ENCODE measurements at regions not wholly inside any gene's neighbourhood (a gene's known extent, or its start where the extent isn't known, plus 50 kb on each side); places are given as distances from the start of the nearest gene placed in this dataset.

DNA sequence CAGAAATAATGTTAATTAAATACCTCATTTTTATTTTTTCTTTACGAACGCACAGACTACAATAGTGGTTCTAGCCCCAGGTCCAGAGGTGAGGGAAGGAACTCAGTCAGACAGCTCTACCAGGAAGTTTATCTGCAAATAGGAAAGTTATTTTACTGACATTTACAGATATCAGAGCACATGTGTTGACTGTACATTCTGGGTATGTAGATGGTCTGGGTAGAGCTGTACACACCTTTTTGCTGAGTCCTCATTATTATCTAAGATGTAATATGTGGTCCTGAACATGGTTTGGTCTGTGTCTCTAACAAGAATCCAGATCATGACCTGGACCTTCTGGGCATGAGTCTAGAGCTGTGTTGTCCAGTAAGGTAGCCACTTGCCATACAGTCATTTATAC is 74.6 kb upstream of the KIF5B start:
- peak overlapping the region in 3 of 10 donors; percentile 12 to 79 (median 57) for H3K27ac Mint-ChIP-seq
- DNase-seq (no peak), ATAC-seq (no peak)
- no peak overlapping the region for H3K4me3 Mint-ChIP-seq
- H3K36me3 Mint-ChIP-seq: no peaks in the 10 kb centered on the region
- peaks cover 4 to 12% (median 11%) of the 10 kb centered on the region in 4 donors for H3K4me1 Mint-ChIP-seq
- no peaks in the 10 kb centered on the region for H3K27me3 Mint-ChIP-seq
- peaks cover 0 to 2% (median 0%) of the 10 kb centered on the region in 9 donors for H3K9me3 Mint-ChIP-seq
- POLR2A ChIA-PET: interaction anchor here (0.8 kb wide), 1 partner anchor 1346 kb away, joined by 5 read pairs; no protein-coding TSS in a partner anchor

DNA sequence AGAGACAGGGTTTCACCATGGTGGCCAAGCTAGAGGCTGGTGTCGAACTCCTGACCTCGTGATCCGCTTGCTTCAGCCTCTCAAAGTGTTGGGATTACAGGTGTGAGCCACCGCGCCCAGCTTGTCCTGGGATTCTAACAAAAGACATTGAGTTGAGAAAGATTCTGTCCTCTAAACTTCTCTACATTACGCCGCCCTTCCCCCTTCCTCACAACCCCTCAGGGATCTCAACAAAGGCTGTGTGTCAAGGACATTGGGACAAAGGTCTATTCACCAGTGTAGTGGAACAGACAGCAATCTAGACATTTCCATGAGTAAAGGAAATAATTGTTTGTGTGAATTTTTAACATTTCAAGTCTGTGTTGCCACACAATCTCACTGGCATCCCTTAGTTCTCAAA is 68.8 kb upstream of the KIF5B start:
- POLR2A ChIA-PET: no interaction called here
- no peak overlapping the region for H3K4me3 Mint-ChIP-seq
- ATAC-seq: no peak

DNA sequence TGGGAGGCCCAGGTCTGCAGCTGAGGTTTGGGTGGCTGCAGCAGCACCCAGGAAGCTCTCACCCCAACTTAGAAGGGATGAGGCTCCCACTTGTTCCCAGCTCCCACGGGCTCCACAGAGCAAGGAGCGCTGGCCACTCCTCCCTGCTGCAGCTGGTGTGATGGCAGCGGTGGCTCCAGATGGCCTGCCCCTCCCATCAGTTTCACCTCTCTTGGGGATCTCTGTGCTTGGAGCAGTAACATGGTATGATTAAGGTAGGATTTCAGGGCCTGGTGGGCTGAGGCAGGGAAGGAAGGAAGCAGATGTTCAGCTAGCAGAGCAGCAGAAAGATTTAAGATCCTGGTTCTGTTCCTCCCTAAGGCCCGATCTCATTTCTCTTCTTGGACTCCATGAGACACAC is 66.8 kb upstream of the KIF5B start:
- ATAC-seq: no peak
- no peak overlapping the region for H3K4me3 Mint-ChIP-seq
- DNase-seq: no peak
- H3K36me3 Mint-ChIP-seq: peaks cover 0 to 6% (median 3%) of the 10 kb centered on the region in 3 donors
- POLR2A ChIA-PET: no interaction called here
- no peaks in the 10 kb centered on the region for H3K4me1 Mint-ChIP-seq
- H3K9me3 Mint-ChIP-seq: peaks cover 0 to 15% (median 4%) of the 10 kb centered on the region in 9 donors
- H3K27me3 Mint-ChIP-seq: peaks cover 0 to 3% (median 0%) of the 10 kb centered on the region in 5 donors
- no peak overlapping the region for H3K27ac Mint-ChIP-seq

More for the DNA sequence above, 68.8 kb upstream of the KIF5B start:
- Mint-ChIP-seq H3K9me3 (peaks cover 0 to 15% (median 4%) of the 10 kb centered on the region in 9 donors), H3K36me3 (peaks cover 0 to 6% (median 0%) of the 10 kb centered on the region in 3 donors), H3K27ac (no peak overlapping the region), H3K4me1 (no peaks in the 10 kb centered on the region), H3K27me3 (no peaks in the 10 kb centered on the region)
- no peak for DNase-seq

DNA sequence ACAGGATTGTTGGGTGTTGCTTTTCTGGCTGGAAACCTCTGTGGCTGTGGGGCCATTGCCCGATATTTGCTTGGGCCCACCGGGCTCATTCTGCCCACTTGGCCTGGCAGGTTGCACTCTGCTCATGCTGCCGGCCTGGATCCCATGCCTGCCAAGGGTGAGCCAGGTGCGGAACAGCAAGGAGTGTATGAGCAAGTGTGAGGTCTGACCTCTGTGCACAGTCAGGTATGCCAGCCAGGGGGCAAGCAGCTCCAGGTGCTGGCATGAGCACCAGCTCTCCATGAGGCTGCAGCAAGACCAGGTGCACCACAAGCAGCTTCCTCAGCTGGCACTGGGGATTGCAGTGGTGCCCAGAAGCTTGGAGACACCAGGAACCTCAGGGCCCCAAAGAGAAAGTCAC is 65.4 kb upstream of the KIF5B start:
- Mint-ChIP-seq H3K27ac (no peak overlapping the region), H3K27me3 (peaks cover 0 to 6% (median 1%) of the 10 kb centered on the region in 5 donors), H3K36me3 (peaks cover 0 to 6% (median 3%) of the 10 kb centered on the region in 3 donors), H3K9me3 (peaks cover 0 to 15% (median 4%) of the 10 kb centered on the region in 9 donors), H3K4me1 (no peaks in the 10 kb centered on the region), H3K4me3 (no peak overlapping the region)
- no peak for ATAC-seq
- POLR2A ChIA-PET: no interaction called here
- DNase-seq: no peak

DNA sequence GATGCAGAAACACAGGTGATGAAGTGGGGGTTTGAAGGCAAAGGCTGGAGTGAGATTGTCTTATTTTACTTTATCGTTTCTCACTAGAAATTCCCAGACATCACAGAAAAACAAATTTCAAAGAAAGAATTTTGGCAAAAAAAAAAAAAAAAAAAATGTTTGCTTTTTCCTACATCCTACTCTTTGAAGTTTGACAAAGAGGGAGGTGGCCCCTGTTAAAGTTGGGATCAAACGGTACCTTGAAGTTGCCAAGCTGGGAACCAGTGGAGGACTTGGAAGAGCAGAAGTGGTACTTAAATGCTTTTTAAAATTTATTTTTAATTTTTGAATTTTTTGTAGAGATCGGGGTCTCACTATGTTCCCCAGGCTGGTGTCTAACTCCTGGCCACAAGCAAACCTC is 63.9 kb upstream of the KIF5B start:
- peaks cover 6 to 17% (median 9%) of the 10 kb centered on the region in 5 donors for H3K27me3 Mint-ChIP-seq
- no peak for DNase-seq
- no peak overlapping the region for H3K4me3 Mint-ChIP-seq
- H3K36me3 Mint-ChIP-seq: peaks cover 0 to 6% (median 6%) of the 10 kb centered on the region in 3 donors
- H3K4me1 Mint-ChIP-seq: no peaks in the 10 kb centered on the region
- peaks cover 0 to 15% (median 4%) of the 10 kb centered on the region in 9 donors for H3K9me3 Mint-ChIP-seq
- H3K27ac Mint-ChIP-seq: no peak overlapping the region
- ATAC-seq: no peak
- POLR2A ChIA-PET: no interaction called here

DNA sequence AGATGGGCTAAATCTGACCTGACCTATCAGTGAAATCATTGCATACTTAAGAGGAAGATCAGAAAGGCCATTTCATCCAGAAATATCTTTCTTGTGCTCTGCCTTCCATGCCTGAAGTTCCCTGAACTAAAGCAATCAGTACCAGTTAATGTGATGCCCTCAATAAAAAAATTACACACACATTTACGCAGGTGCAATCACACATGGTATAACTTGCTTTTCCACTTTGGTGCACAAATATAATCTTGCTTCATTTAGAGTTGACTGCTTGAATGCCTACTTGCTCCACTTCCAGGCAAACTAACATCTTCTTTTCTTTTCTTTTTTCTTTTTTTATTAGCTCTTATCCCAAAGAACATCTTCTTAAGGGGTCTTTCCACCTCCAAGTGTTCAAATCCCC is 58.3 kb upstream of the KIF5B start:
- no peak for ATAC-seq
- H3K36me3 Mint-ChIP-seq: peaks cover 0 to 6% (median 0%) of the 10 kb centered on the region in 3 donors
- POLR2A ChIA-PET: no interaction called here

DNA sequence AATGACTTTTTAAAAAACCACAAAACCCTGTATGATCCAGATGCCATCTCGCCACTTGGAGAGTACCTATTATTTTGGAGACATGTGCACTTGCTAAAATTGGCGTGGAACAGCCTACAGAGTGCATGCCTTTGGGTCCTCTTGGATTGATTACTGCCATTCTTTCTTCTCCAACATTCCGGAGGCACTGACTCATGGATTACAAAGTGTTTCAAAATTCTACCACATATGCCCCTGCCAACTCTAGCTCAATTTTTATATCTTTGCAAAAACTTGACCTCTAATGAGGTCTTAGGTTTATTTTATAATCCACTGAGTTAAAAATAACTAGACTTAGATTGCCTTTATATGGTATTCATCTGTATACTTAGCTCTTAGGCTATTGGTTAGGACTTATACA is 55.8 kb upstream of the KIF5B start:
- ATAC-seq (no peak), DNase-seq (no peak)
- H3K9me3 Mint-ChIP-seq: peaks cover 0 to 5% (median 0%) of the 10 kb centered on the region in 9 donors
- POLR2A ChIA-PET: no interaction called here
- peaks cover 0 to 3% (median 0%) of the 10 kb centered on the region in 3 donors for H3K36me3 Mint-ChIP-seq
- H3K4me3 Mint-ChIP-seq: no peak overlapping the region
- no peak overlapping the region for H3K27ac Mint-ChIP-seq
- peaks cover 3 to 13% (median 10%) of the 10 kb centered on the region in 5 donors for H3K27me3 Mint-ChIP-seq
- no peaks in the 10 kb centered on the region for H3K4me1 Mint-ChIP-seq

More for the DNA sequence above, 58.3 kb upstream of the KIF5B start:
- Mint-ChIP-seq H3K9me3 (peaks cover 0 to 5% (median 0%) of the 10 kb centered on the region in 9 donors), H3K4me3 (no peak overlapping the region), H3K4me1 (no peaks in the 10 kb centered on the region), H3K27me3 (peaks cover 7 to 17% (median 10%) of the 10 kb centered on the region in 5 donors), H3K27ac (no peak overlapping the region)
- DNase-seq: no peak

DNA sequence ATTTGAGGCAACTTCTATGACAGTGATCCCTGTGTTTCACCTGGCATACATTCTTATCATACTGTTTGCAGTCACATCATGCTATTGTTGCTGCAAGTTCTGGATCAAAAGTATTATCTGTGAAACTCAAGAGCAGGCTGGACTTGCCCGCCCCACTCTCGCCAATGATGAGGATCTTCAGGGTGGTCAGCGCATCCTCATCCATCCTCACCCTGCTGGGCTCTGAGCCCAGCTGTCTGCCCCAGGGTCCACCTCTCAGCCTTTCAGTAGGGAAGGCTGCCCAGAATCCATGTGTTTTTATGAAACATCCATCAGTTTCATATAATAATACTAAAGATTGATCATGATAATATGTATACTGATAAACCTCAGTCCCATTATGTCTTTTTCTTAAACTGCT is 55.4 kb upstream of the KIF5B start:
- H3K4me1 Mint-ChIP-seq: no peaks in the 10 kb centered on the region
- POLR2A ChIA-PET: no interaction called here
- no peak for DNase-seq
- no peak for ATAC-seq
- peaks cover 0 to 3% (median 0%) of the 10 kb centered on the region in 3 donors for H3K36me3 Mint-ChIP-seq
- H3K4me3 Mint-ChIP-seq: no peak overlapping the region
- H3K9me3 Mint-ChIP-seq: peaks cover 0 to 5% (median 0%) of the 10 kb centered on the region in 9 donors
- H3K27ac Mint-ChIP-seq: no peak overlapping the region
- H3K27me3 Mint-ChIP-seq: peaks cover 0 to 12% (median 10%) of the 10 kb centered on the region in 5 donors

DNA sequence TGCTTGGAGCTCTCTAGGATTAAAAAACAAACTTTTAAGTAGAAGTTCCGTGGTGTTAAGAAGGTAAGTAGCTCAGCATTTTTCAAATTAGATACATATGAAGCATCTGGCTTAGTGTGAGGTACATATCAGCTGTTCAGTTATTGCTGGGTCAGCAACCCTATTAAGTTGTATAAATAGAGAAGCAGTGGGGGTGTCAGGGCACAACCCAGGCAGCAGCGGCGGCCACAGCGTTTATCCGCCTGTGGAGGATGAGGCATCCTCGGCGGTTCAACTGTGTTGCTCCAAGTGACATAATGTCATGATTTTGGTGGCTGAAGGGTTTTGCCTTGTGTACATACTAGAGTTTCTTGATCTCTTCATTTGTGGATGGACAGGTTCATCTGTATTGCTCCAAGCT is 54.6 kb upstream of the KIF5B start:
- DNase-seq (no peak), ATAC-seq (no peak)
- Mint-ChIP-seq H3K4me1 (no peaks in the 10 kb centered on the region), H3K9me3 (peaks cover 0 to 2% (median 0%) of the 10 kb centered on the region in 9 donors), H3K27ac (no peak overlapping the region), H3K36me3 (peaks cover 0 to 3% (median 0%) of the 10 kb centered on the region in 3 donors), H3K4me3 (no peak overlapping the region), H3K27me3 (peaks cover 0 to 7% (median 6%) of the 10 kb centered on the region in 5 donors)
- POLR2A ChIA-PET: interaction anchor here (0.6 kb wide), 1 partner anchor 18 kb away, joined by 6 read pairs; no protein-coding TSS in a partner anchor

DNA sequence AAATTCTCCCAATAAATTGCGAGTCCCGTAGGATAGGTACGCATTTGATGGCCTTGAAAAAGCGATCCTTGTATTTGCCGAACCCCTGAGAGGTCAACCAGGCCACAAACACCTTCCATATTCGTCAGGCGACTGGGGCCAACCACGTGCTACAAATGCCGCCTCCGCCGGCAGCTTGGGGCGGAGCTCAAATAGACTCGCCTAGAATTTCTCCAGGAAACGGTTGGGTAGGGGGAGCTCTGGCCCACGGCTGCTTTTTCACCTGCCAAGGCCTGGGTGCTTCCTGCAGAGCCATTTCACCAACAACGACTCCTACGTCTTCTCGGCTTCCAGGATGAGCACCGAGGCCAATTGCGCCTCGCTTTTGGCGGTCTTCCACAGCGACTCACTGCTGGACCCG is 53.4 kb upstream of the KIF5B start:
- no peaks in the 10 kb centered on the region for H3K36me3 Mint-ChIP-seq
- ATAC-seq: no peak
- no peak overlapping the region for H3K4me3 Mint-ChIP-seq
- no peak for DNase-seq
- H3K27me3 Mint-ChIP-seq: peaks cover 0 to 5% (median 0%) of the 10 kb centered on the region in 5 donors
- POLR2A ChIA-PET: no interaction called here
- H3K4me1 Mint-ChIP-seq: no peaks in the 10 kb centered on the region
- H3K9me3 Mint-ChIP-seq: peaks cover 0 to 2% (median 0%) of the 10 kb centered on the region in 9 donors
- H3K27ac Mint-ChIP-seq: no peak overlapping the region

Data from naive thymus-derived CD8-positive, alpha-beta T cell (primary cell).